ENCODE measurements at regions not wholly inside any gene's neighbourhood (a gene's known extent, or its start where the extent isn't known, plus 50 kb on each side); places are given as distances from the start of the nearest gene placed in this dataset.

GRCh38 chrX:848386-848785 lies 217.8 kb downstream of the SHOX start:
- TF ChIP-seq CTCF (IDR thresholded peaks at IDR 0.05) (no peak), POLR2A (IDR thresholded peaks at IDR 0.05) (no peak)

Data from gastroesophageal sphincter (tissue), 3 donors.